GM19035 (cell line): ENCODE measurements at regions not wholly inside any gene's neighbourhood (a gene's known extent, or its start where the extent isn't known, plus 50 kb on each side); places are given as distances from the start of the nearest gene placed in this dataset.

Source experiments
- ATAC-seq: cut with Tn5 transposase; IDR thresholded peaks from one replicate; pipeline ENCODE4 v1.9.1; 2021; ENCODE audit not compliant: unreplicated experiment

- no peak for ATAC-seq
Measured at GRCh38 chr4:30837131-30837539, 117.0 kb downstream of the PCDH7 start.

GRCh38 chr4:30837861-30838260 lies 117.7 kb downstream of the PCDH7 start:
- ATAC-seq: no peak

GRCh38 chr4:30838331-30838730 lies 118.2 kb downstream of the PCDH7 start:
- no peak for ATAC-seq

- ATAC-seq: no peak
Measured at GRCh38 chr4:30839583-30840520, 119.7 kb downstream of the PCDH7 start.

- ATAC-seq: no peak
Measured at GRCh38 chr4:30840571-30840970, 120.4 kb downstream of the PCDH7 start.

GRCh38 chr4:30842142-30842541 lies 122.0 kb downstream of the PCDH7 start:
- ATAC-seq: no peak

GRCh38 chr4:30842689-30843088 lies 122.5 kb downstream of the PCDH7 start:
- ATAC-seq: no peak

GRCh38 chr4:30844861-30845582 lies 124.9 kb downstream of the PCDH7 start:
- ATAC-seq: no peak

GRCh38 chr4:30847167-30847566 lies 127.0 kb downstream of the PCDH7 start:
- ATAC-seq: no peak

GRCh38 chr4:30847958-30848357 lies 127.8 kb downstream of the PCDH7 start:
- no peak for ATAC-seq

- no peak for ATAC-seq
Measured at GRCh38 chr4:30854531-30854930, 134.4 kb downstream of the PCDH7 start.

GRCh38 chr4:30855232-30855631 lies 135.1 kb downstream of the PCDH7 start:
- no peak for ATAC-seq

GRCh38 chr4:30856795-30857564 lies 136.8 kb downstream of the PCDH7 start:
- ATAC-seq: no peak

GRCh38 chr4:30860978-30861377 lies 140.8 kb downstream of the PCDH7 start:
- ATAC-seq: no peak

- ATAC-seq: no peak
Measured at GRCh38 chr4:30862196-30862595, 142.0 kb downstream of the PCDH7 start.

- no peak for ATAC-seq
Measured at GRCh38 chr4:30863021-30863420, 142.9 kb downstream of the PCDH7 start.

- no peak for ATAC-seq
Measured at GRCh38 chr4:30865691-30866090, 145.5 kb downstream of the PCDH7 start.

- no peak for ATAC-seq
Measured at GRCh38 chr4:30866346-30866745, 146.2 kb downstream of the PCDH7 start.

GRCh38 chr4:30866907-30867306 lies 146.7 kb downstream of the PCDH7 start:
- ATAC-seq: no peak

GRCh38 chr4:30867427-30867826 lies 147.3 kb downstream of the PCDH7 start:
- ATAC-seq: no peak

GRCh38 chr4:30868111-30868895 lies 148.1 kb downstream of the PCDH7 start:
- ATAC-seq: no peak
